Mesenchymal stem cell (in vitro differentiated cells and primary cell): ENCODE measurements at regions not wholly inside any gene's neighbourhood (a gene's known extent, or its start where the extent isn't known, plus 50 kb on each side); places are given as distances from the start of the nearest gene placed in this dataset.

Experiments used
- DNase-seq: peaks from one replicate; pipeline ENCODE4 v3.0.0-alpha.2; 2013
- H2AFZ ChIP-seq: one replicate; pipeline ENCODE4 v1.6.1; 2013; ENCODE audit warnings: low read depth, mild to moderate bottlenecking, control low read depth, inconsistent platforms, low read length, moderate library complexity
- H2AK5ac ChIP-seq: 2 replicates; pipeline ENCODE4 v1.6.1; 2013; ENCODE audit warnings: low read length, moderate library complexity, mild to moderate bottlenecking, inconsistent platforms; ENCODE audit not compliant: severe bottlenecking
- H2BK120ac ChIP-seq: one replicate; pipeline ENCODE4 v1.6.1; 2013; ENCODE audit warnings: low read depth, mild to moderate bottlenecking, inconsistent platforms, low read length, moderate library complexity
- H2BK12ac ChIP-seq, 2 experiments: one replicate each; pipeline ENCODE4 v1.6.1; 2013; ENCODE audit warnings: inconsistent platforms in 2 of 2, low read length in 2 of 2, mild to moderate bottlenecking in 2 of 2, moderate library complexity in 2 of 2, control low read depth in 1 of 2
- H2BK15ac ChIP-seq: one replicate; pipeline ENCODE4 v1.6.1; 2013; ENCODE audit warnings: mild to moderate bottlenecking, low read depth, inconsistent platforms; ENCODE audit not compliant: poor library complexity, severe bottlenecking
- H2BK5ac ChIP-seq: 2 replicates; pipeline ENCODE4 v1.6.1; 2013; ENCODE audit warnings: low read depth, mild to moderate bottlenecking, low read length, control low read depth, inconsistent platforms; ENCODE audit not compliant: poor library complexity, severe bottlenecking
- H3K14ac ChIP-seq, 2 experiments: one replicate each; pipeline ENCODE4 v1.6.1; 2013; ENCODE audit warnings: inconsistent platforms in 2 of 2, low read length in 2 of 2, control low read depth in 1 of 2, mild to moderate bottlenecking in 1 of 2, moderate library complexity in 1 of 2
- H3K18ac ChIP-seq, 2 experiments: one replicate each; pipeline ENCODE4 v1.6.1; 2013; ENCODE audit warnings: inconsistent platforms in 2 of 2, low read length in 2 of 2, control low read depth in 1 of 2, low read depth in 1 of 2, mild to moderate bottlenecking in 1 of 2
- H3K23ac ChIP-seq, 2 experiments: one replicate each; pipeline ENCODE4 v1.6.1; 2013; ENCODE audit warnings: inconsistent platforms in 2 of 2, low read length in 2 of 2, mild to moderate bottlenecking in 2 of 2, moderate library complexity in 2 of 2, control low read depth in 1 of 2
- H3K27ac ChIP-seq: 2 replicates; pipeline ENCODE4 v1.5.1; 2013; ENCODE audit warnings: mild to moderate bottlenecking, moderate library complexity, low read length, control low read depth, inconsistent platforms; ENCODE audit not compliant: poor library complexity, severe bottlenecking
- H3K27me3 ChIP-seq, 2 experiments: 2 replicates each; pipeline versions ENCODE4 v1.6.1 to v1.7.0; 2013; ENCODE audit warnings: low read length in 2 of 2, mild to moderate bottlenecking in 2 of 2, moderate library complexity in 2 of 2, control low read depth in 1 of 2, inconsistent platforms in 1 of 2; ENCODE audit not compliant: control insufficient read depth in 1 of 2, insufficient read depth in 1 of 2
- H3K36me3 ChIP-seq, 2 experiments: 2 replicates each; pipeline versions ENCODE4 v1.6.1 to v1.7.0; 2013; ENCODE audit warnings: low read length in 2 of 2, control low read depth in 1 of 2, inconsistent platforms in 1 of 2, low read depth in 1 of 2, mild to moderate bottlenecking in 1 of 2; ENCODE audit not compliant: insufficient read depth in 2 of 2, control insufficient read depth in 1 of 2
- H3K4ac ChIP-seq, 2 experiments: one replicate each; pipeline ENCODE4 v1.6.1; 2013; ENCODE audit warnings: inconsistent platforms in 2 of 2, low read length in 2 of 2, mild to moderate bottlenecking in 2 of 2, moderate library complexity in 2 of 2, control low read depth in 1 of 2, low read depth in 1 of 2
- H3K4me1 ChIP-seq: 2 replicates; pipeline ENCODE4 v1.6.1; 2013; ENCODE audit warnings: low read depth, low read length, control low read depth; ENCODE audit not compliant: control insufficient read depth, insufficient read depth
- H3K4me2 ChIP-seq: 2 replicates; pipeline ENCODE4 v1.6.1; 2013; ENCODE audit warnings: low read length, mild to moderate bottlenecking, inconsistent platforms; ENCODE audit not compliant: poor library complexity, severe bottlenecking
- H3K4me3 ChIP-seq, 2 experiments: 2 replicates each; pipeline versions ENCODE4 v1.5.1 to v1.7.0; 2013; ENCODE audit warnings: low read length in 2 of 2, mild to moderate bottlenecking in 2 of 2, control low read depth in 1 of 2, low read depth in 1 of 2; ENCODE audit not compliant: insufficient read depth in 1 of 2
- H3K79me1 ChIP-seq: replicated peaks from 2 replicates; pipeline ENCODE4 v1.6.1; 2013; ENCODE audit warnings: mild to moderate bottlenecking, control low read depth, low read length, inconsistent platforms; ENCODE audit not compliant: poor library complexity, severe bottlenecking
- H3K9ac ChIP-seq: 2 replicates; pipeline ENCODE4 v1.7.0; 2013; ENCODE audit warnings: mild to moderate bottlenecking, low read length, moderate library complexity
- H3K9me3 ChIP-seq: 2 replicates; pipeline ENCODE4 v1.7.0; 2013; ENCODE audit warnings: mild to moderate bottlenecking, low read length; ENCODE audit not compliant: control insufficient read depth
- H4K8ac ChIP-seq: one replicate; pipeline ENCODE4 v1.6.1; 2013; ENCODE audit warnings: inconsistent platforms, mild to moderate bottlenecking, low read length, moderate library complexity
- H4K91ac ChIP-seq: one replicate; pipeline ENCODE4 v1.6.1; 2013; ENCODE audit warnings: mild to moderate bottlenecking, low read length, inconsistent platforms
- WGBS: methylation state at CpG from one replicate; pipeline ENCODE4 v1.1.7; 2013; ENCODE audit warnings: mixed read lengths; 5-methylcytosine and 5-hydroxymethylcytosine counted together

DNA sequence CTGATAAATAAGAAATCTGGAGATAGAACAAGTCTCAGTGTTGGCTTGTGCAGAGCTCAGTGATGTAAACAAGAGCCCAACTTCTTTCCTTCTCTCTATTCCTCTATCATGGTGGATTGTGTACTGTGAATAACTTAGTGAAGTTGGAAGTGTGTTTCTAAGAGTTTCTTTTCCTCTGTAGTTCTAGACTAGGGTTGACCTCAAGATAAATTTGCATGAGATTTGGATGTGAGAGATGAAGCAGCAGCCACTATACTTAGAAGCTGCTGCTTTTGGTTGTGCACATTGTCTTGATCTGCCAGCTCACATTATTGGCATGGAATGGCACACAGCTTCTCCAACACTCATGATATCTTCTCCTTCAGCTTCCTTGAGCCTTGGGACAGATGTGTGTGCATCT is 198.9 kb upstream of the ZP4 start:
- H2AK5ac ChIP-seq: no peak overlapping the region
- no peak overlapping the region for H2BK120ac ChIP-seq
- no peak overlapping the region for H2AFZ ChIP-seq
- H3K36me3 ChIP-seq: no peaks in the 10 kb centered on the region
- H3K79me1 ChIP-seq: no peaks in the 10 kb centered on the region
- H3K14ac ChIP-seq: no peak overlapping the region
- H2BK5ac ChIP-seq: no peak overlapping the region
- no peak overlapping the region for H3K4me2 ChIP-seq
- H3K27me3 ChIP-seq: no peaks in the 10 kb centered on the region
- no peak overlapping the region for H3K23ac ChIP-seq
- H3K4me3 ChIP-seq: no peak overlapping the region
- no peak overlapping the region for H2BK15ac ChIP-seq
- H4K91ac ChIP-seq: no peak overlapping the region
- H2BK12ac ChIP-seq: no peak overlapping the region
- peaks cover 15% of the 10 kb centered on the region for H3K9me3 ChIP-seq
- H3K27ac ChIP-seq: no peak overlapping the region
- H3K18ac ChIP-seq: no peak overlapping the region
- peaks cover 2% of the 10 kb centered on the region for H3K4me1 ChIP-seq
- no peak for DNase-seq
- no peak overlapping the region for H3K9ac ChIP-seq
- H4K8ac ChIP-seq: no peak overlapping the region
- H3K4ac ChIP-seq: no peak overlapping the region

DNA sequence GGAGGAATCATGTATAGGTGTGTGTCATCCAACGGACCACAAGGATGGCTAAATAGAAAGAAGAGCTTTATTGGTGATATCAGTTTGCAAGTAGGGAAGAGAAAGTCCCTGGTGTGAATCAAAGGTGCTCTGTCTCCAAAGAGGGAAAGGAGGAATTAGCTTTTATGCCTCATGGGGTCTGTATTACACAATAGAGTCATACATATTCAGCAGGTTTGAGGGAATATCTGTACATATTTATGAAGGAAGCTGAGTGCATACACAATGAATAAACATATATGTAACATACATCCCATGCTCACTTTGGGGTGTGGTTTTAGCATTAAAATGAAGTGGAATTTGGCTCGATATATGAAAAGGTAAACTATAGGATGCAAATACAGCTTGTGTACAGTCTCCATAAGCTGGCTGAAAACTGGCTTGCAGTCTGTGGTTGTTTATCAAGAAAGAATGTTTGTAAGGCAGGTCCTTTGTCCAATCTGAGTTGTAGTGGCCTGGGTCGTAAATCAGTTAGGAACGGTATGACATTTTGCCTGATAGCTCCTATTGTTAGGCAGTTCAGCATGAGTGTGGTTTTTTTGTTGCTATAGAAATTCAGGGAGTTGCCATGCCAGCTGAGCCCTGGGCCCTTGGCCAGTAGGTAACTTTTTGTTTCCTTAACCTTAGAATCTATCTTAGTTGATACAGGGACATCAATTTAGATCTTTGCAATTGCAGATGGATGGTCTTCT is 198.0 kb upstream of the ZP4 start:
- WGBS: 68% methylated on average over 4 of the region's 4 CpGs
- Histone ChIP-seq H2AK5ac (no peak overlapping the region), H2AFZ (no peak overlapping the region), H3K9me3 (peaks cover 20% of the 10 kb centered on the region), H3K4me1 (peaks cover 2% of the 10 kb centered on the region), H3K4me2 (no peak overlapping the region), H3K79me1 (peaks cover 2% of the 10 kb centered on the region), H3K18ac (no peak overlapping the region), H2BK120ac (no peak overlapping the region), H3K27ac (no peak overlapping the region), H3K23ac (no peak overlapping the region), H4K91ac (no peak overlapping the region), H4K8ac (no peak overlapping the region), H3K9ac (no peak overlapping the region), H3K36me3 (no peaks in the 10 kb centered on the region), H3K4ac (no peak overlapping the region), H3K27me3 (no peaks in the 10 kb centered on the region), H2BK12ac (no peak overlapping the region), H3K14ac (no peak overlapping the region), H2BK5ac (no peak overlapping the region), H2BK15ac (no peak overlapping the region), H3K4me3 (no peak overlapping the region)
- no peak for DNase-seq

DNA sequence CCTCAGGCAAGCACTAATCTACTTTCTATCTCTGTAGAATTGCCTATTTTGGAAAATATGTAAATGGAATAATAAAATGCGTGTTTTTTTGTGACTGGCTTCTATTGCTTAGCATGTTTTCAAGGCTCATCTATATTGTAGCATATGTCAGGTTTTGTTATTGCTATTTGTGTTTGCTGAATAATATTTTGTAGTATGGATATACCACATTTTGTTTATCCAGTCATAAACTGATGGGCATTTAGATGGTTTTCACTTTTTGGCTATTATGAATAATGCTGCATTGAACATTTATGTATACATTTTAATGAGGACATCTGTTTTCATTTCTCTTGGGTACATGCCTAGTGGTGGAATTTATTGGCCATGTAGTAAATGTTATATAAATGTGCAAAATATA is 183.3 kb upstream of the ZP4 start:
- H3K4me2 ChIP-seq: no peak overlapping the region
- H3K79me1 ChIP-seq: peaks cover 3% of the 10 kb centered on the region
- no peak overlapping the region for H2BK5ac ChIP-seq
- no peak overlapping the region for H3K4me3 ChIP-seq
- H3K9ac ChIP-seq: no peak overlapping the region
- no peak overlapping the region for H4K8ac ChIP-seq
- H3K27ac ChIP-seq: no peak overlapping the region
- no peak overlapping the region for H3K14ac ChIP-seq
- peaks cover 9% of the 10 kb centered on the region for H3K9me3 ChIP-seq
- no peak overlapping the region for H4K91ac ChIP-seq
- no peak overlapping the region for H2BK12ac ChIP-seq
- peaks cover 0 to 2% of the 10 kb centered on the region in 2 experiments for H3K36me3 ChIP-seq
- H3K4me1 ChIP-seq: no peaks in the 10 kb centered on the region
- H3K18ac ChIP-seq: no peak overlapping the region
- no peak overlapping the region for H2AFZ ChIP-seq
- H2BK120ac ChIP-seq: no peak overlapping the region
- H3K27me3 ChIP-seq: no peaks in the 10 kb centered on the region
- H3K4ac ChIP-seq: no peak overlapping the region
- no peak overlapping the region for H3K23ac ChIP-seq
- DNase-seq: no peak
- H2BK15ac ChIP-seq: no peak overlapping the region
- WGBS: 50% methylated on average over 1 of the region's 1 CpG
- H2AK5ac ChIP-seq: no peak overlapping the region

DNA sequence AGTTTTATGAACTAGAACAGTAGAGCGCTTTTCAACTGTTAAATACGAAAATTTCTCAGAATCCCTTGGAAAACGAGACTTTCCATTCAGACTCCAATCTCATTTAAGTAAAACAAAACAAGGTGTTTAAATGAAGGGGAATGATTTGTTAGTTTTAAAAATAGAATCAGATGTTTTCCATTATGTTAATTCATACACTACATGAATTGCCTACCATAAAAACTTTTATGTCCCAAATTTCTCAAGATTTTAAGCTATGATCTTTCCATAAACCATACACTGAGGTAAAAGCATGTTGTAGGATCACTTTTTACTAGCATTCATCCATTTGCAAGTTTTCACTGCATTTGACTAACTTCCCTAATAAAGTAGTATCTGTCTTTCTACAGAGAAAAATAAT is 180.3 kb upstream of the ZP4 start:
- H2AFZ ChIP-seq: no peak overlapping the region
- no peak overlapping the region for H3K23ac ChIP-seq
- peaks cover 0 to 2% of the 10 kb centered on the region in 2 experiments for H3K36me3 ChIP-seq
- no peak overlapping the region for H3K9ac ChIP-seq
- peaks cover 3% of the 10 kb centered on the region for H3K79me1 ChIP-seq
- no peak overlapping the region for H3K4ac ChIP-seq
- no peak overlapping the region for H3K4me2 ChIP-seq
- no peaks in the 10 kb centered on the region for H3K27me3 ChIP-seq
- no peak overlapping the region for H3K4me3 ChIP-seq
- no peaks in the 10 kb centered on the region for H3K9me3 ChIP-seq
- H4K91ac ChIP-seq: no peak overlapping the region
- no peak overlapping the region for H2BK12ac ChIP-seq
- no peak overlapping the region for H3K14ac ChIP-seq
- no peak overlapping the region for H3K27ac ChIP-seq
- H2BK15ac ChIP-seq: no peak overlapping the region
- DNase-seq: no peak
- no peak overlapping the region for H4K8ac ChIP-seq
- H3K4me1 ChIP-seq: no peaks in the 10 kb centered on the region
- no peak overlapping the region for H2BK120ac ChIP-seq
- WGBS: no CpG with 5 or more reads among the region's 3 CpGs
- no peak overlapping the region for H2AK5ac ChIP-seq
- no peak overlapping the region for H2BK5ac ChIP-seq
- H3K18ac ChIP-seq: no peak overlapping the region
